ENCODE measurements at regions not wholly inside any gene's neighbourhood (a gene's known extent, or its start where the extent isn't known, plus 50 kb on each side); places are given as distances from the start of the nearest gene placed in this dataset.

DNA sequence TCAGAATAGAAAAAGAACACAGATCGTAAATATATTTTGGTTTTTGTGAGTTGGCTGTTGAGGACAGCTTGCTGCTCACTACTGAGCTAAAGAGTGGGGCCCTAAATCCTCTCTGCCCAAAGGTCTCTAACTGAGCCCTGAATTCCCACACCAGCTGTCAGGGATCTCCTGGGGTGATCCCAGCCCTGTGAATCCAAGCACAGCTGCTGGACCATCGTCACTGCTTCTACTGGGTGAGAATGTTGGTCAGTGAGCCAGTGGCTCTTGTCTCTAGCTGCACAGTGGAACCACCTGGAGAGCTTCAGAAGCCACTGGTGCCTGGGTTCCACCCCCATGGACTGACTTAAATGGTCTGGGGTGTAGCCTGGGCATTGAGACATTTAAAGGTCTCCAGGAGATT lies 90.5 kb upstream of the IL12A start:
- Histone ChIP-seq H3K27me3 (no peaks in the 10 kb centered on the region), H3K9me3 (no peaks in the 10 kb centered on the region), H3K36me3 (peaks cover 0 to 57% (median 2%) of the 10 kb centered on the region in 9 donors), H3K27ac (peak overlapping the region in 8 of 10 donors; percentile 6 to 68 (median 42)), H3K4me1 (peaks cover 13 to 61% (median 43%) of the 10 kb centered on the region in 9 donors), H3K4me3 (no peak overlapping the region)
- DNase-seq (no peak), ATAC-seq (peak in 7 of 8 donors; percentile 32 to 59 (median 53))
- intact Hi-C loops (cut with DNase I), result loop anchor here in 1 of 10 donors (5.0 kb wide), 1 partner anchor 41 kb away; no protein-coding TSS in a partner anchor
- TF ChIP-seq, protein P1, sequence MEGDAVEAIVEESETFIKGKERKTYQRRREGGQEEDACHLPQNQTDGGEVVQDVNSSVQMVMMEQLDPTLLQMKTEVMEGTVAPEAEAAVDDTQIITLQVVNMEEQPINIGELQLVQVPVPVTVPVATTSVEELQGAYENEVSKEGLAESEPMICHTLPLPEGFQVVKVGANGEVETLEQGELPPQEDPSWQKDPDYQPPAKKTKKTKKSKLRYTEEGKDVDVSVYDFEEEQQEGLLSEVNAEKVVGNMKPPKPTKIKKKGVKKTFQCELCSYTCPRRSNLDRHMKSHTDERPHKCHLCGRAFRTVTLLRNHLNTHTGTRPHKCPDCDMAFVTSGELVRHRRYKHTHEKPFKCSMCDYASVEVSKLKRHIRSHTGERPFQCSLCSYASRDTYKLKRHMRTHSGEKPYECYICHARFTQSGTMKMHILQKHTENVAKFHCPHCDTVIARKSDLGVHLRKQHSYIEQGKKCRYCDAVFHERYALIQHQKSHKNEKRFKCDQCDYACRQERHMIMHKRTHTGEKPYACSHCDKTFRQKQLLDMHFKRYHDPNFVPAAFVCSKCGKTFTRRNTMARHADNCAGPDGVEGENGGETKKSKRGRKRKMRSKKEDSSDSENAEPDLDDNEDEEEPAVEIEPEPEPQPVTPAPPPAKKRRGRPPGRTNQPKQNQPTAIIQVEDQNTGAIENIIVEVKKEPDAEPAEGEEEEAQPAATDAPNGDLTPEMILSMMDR (IDR thresholded peaks at IDR 0.05), result no peak
- WGBS, 2 donors, result 64 to 69% methylated on average over 2 of the region's 2 CpGs

DNA sequence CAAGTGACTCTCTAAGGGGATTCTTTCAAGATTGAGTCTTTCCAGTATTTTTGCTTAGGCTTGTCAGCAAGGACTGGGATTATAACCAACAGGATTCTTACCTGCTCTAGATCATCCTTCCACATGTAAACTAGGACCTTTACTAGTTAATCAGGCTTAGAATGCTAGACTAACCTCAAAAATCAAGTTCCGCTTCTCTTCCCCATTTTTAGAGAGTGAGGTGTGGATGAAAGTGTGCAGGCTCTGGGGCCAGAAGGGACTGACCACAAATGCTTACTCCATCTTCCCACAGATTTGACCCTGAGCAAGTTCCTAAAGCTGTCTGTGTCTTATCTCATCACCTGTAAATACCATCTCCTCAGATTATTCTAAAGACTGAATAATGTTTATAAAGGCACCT lies 89.5 kb upstream of the IL12A start:
- DNase-seq (no peak), ATAC-seq (no peak)
- intact Hi-C loops (cut with DNase I), result loop anchor here in 1 of 10 donors (5.0 kb wide), 1 partner anchor 42 kb away; no protein-coding TSS in a partner anchor
- 94 to 97% methylated on average over 1 of the region's 1 CpG for WGBS, 2 donors
- Histone ChIP-seq H3K9me3 (no peaks in the 10 kb centered on the region), H3K27me3 (no peaks in the 10 kb centered on the region), H3K36me3 (peaks cover 0 to 47% (median 2%) of the 10 kb centered on the region in 9 donors), H3K4me1 (peaks cover 11 to 51% (median 34%) of the 10 kb centered on the region in 9 donors), H3K4me3 (no peak overlapping the region), H3K27ac (peak overlapping the region in 4 of 10 donors; percentile 26 to 68 (median 50))
- TF ChIP-seq, protein P1 (IDR thresholded peaks at IDR 0.05), result no peak

DNA sequence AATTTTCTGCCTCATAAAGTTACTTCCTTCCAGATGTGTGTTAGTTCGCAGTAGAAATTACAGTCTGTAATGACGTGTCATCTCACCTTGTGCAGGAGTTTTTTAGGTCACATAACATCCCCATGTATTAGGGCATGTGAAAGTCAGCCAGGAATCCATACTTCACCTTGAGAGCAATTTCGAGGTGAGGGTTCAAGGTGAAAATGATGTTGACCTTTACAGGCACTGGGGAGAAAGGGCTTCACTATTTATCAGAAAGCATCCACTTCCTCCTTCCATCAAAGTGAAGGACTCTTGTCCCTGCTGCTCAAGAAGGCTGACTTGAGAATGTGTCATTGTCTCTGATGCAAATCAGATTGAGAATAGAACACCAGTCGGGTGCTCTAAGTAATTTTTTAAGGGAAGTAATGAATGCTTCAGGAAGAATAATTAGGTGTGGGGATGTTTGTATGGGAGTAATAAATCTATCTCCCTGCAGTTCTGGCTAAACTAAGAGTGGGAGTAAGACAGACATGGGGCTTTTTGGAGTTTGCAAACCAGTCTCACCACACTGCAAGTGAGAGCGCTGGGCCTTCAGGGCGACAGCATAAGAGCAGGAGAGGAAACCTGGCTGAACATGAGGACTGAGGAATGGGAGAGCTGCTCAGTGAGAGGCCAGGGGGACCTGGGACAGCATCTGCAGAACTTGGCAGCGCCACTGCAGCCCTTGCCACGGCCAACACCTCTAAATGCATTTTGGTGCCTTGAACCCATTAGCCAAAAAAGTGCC lies 85.9 kb upstream of the IL12A start:
- no peak overlapping the region for H3K27ac ChIP-seq
- peak in 2 of 8 donors; percentile 19 to 25 for ATAC-seq
- peaks cover 0 to 16% (median 0%) of the 10 kb centered on the region in 9 donors for H3K36me3 ChIP-seq
- no peak for DNase-seq
- H3K9me3 ChIP-seq, result no peaks in the 10 kb centered on the region
- no peak overlapping the region for H3K4me3 ChIP-seq
- TF ChIP-seq, protein P1 (IDR thresholded peaks at IDR 0.05), result no peak
- no peaks in the 10 kb centered on the region for H3K27me3 ChIP-seq
- intact Hi-C loops (cut with DNase I), result no loop called here
- WGBS, 2 donors, result 77 to 82% methylated on average over 8 of the region's 8 CpGs
- peaks cover 0 to 16% (median 9%) of the 10 kb centered on the region in 9 donors for H3K4me1 ChIP-seq

DNA sequence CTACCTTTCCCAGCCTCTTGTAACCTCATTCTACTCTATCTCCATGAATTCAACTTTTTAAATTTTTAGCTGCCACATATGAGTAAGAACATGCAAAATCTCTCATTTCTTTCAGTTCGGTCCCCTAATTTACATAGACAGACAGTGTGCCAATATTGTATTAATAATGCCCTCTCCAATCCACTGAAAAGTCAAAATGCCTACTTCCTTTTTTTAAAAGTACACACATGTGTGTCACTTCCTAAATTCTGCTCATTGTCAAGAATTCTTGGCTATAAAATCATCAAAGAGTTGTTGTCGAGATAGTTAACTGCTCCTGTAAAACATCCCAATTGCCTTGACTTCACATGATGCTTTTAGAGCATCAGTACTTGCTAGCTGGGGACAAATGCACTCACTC lies 84.2 kb upstream of the IL12A start:
- Histone ChIP-seq H3K27me3 (no peaks in the 10 kb centered on the region), H3K4me3 (no peak overlapping the region), H3K27ac (no peak overlapping the region), H3K9me3 (no peaks in the 10 kb centered on the region), H3K36me3 (no peaks in the 10 kb centered on the region), H3K4me1 (peaks cover 0 to 17% (median 0%) of the 10 kb centered on the region in 9 donors)
- intact Hi-C loops (cut with DNase I), result no loop called here
- 68 to 83% methylated on average over 2 of the region's 2 CpGs for WGBS, 2 donors
- DNase-seq (no peak), ATAC-seq (no peak)
- TF ChIP-seq, protein P1 (IDR thresholded peaks at IDR 0.05), result no peak
